ENCODE measurements at regions not wholly inside any gene's neighbourhood (a gene's known extent, or its start where the extent isn't known, plus 50 kb on each side); places are given as distances from the start of the nearest gene placed in this dataset.
"Not testable (repeated sequence)": the region's sequence is repeated elsewhere in the genome, so short reads cannot be mapped to it uniquely, and the experiment has no call there.

DNA sequence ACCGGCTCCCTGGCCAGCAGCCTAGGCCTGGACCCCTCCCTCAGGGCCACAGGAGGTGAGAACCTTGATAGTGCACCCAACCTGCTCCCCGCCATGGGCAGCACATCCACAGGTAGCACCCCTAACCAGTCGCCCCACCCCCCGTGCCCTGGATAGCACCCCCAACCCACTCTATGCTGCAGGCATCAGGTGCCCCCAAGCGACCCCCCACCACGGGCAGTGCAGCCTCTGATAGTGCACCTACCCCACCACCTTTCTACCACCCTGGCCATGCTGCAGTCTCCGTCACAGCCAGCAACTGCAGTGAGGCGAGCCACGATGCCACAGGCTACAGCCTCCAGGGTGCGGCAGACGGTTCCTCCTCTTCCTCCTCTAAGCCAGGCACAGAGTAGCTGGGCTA lies 55.6 kb downstream of the SOWAHC start:
- no peaks in the 10 kb centered on the region for H3K4me1 Mint-ChIP-seq

GRCh38 chr2:109670556-109671411 lies 56.6 kb downstream of the SOWAHC start:
- ATAC-seq (peak; percentile 20), DNase-seq (ENCODE audit: low spot score in 2 of 2) (no peak)
- no peak overlapping the region for H3K27ac Mint-ChIP-seq
- no peaks in the 10 kb centered on the region for H3K9me3 Mint-ChIP-seq
- no peak overlapping the region for H3K4me3 Mint-ChIP-seq
- H3K36me3 Mint-ChIP-seq = no peaks in the 10 kb centered on the region
- no peaks in the 10 kb centered on the region for H3K4me1 Mint-ChIP-seq

More for the DNA sequence above, 55.6 kb downstream of the SOWAHC start:
- Mint-ChIP-seq H3K4me3 (no peak overlapping the region), H3K36me3 (no peaks in the 10 kb centered on the region), H3K27ac (no peak overlapping the region), H3K9me3 (no peaks in the 10 kb centered on the region)
- DNase-seq (ENCODE audit: low spot score in 2 of 2) (no peak), ATAC-seq (no peak)

DNA sequence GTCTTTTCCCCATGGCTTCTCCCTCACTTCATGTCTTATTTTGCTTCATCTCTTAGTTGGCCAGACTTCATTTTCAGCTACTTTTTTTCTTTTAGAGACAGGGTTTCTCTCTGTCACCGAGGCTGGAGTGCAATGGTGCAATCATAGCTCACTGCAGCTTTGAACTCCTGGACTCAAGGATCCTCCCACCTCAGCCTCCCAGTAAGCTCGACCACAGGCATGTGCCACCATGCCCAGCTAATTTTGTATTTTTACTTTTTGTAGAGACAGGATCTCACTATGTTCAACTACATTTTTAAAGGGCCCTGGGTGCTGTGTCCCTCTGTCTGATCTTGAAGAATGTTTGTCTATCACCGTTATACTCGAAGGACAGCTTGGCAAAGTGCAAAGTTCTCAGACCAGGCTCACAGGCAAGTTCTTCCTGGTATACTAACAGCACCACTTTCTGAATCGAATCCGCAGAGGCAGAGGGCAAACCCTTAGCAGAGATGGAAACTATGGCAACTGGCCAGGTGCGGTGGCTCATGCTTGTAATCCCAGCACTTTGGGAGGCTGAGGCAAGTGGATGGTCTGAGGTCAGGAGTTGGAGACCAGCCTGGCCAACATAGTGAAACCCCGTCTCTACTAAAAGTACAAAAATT lies 60.9 kb downstream of the SOWAHC start:
- Mint-ChIP-seq H3K9me3 (no peaks in the 10 kb centered on the region), H3K4me1 (no peaks in the 10 kb centered on the region), H3K36me3 (no peaks in the 10 kb centered on the region), H3K4me3 (no peak overlapping the region), H3K27ac (no peak overlapping the region)
- ATAC-seq (no peak), DNase-seq (ENCODE audit: low spot score in 2 of 2) (no peak)

- Mint-ChIP-seq H3K4me1 (no peaks in the 10 kb centered on the region), H3K4me3 (no peak overlapping the region), H3K36me3 (no peaks in the 10 kb centered on the region), H3K9me3 (no peaks in the 10 kb centered on the region), H3K27ac (no peak overlapping the region)
- peak; percentile 29 for ATAC-seq
- no peak for DNase-seq (ENCODE audit: low spot score in 2 of 2)
Observed at GRCh38 chr2:109675666-109676345, 61.6 kb downstream of the SOWAHC start.

GRCh38 chr2:109676346-109676902 lies 62.3 kb downstream of the SOWAHC start:
- H3K4me1 Mint-ChIP-seq = no peaks in the 10 kb centered on the region
- H3K9me3 Mint-ChIP-seq = no peaks in the 10 kb centered on the region
- no peaks in the 10 kb centered on the region for H3K36me3 Mint-ChIP-seq
- ATAC-seq = no peak
- no peak for DNase-seq (ENCODE audit: low spot score in 2 of 2)
- H3K27ac Mint-ChIP-seq = no peak overlapping the region
- no peak overlapping the region for H3K4me3 Mint-ChIP-seq

- not testable (repeated sequence) for H3K4me1 Mint-ChIP-seq; H3K36me3 Mint-ChIP-seq; DNase-seq (ENCODE audit: low spot score in 2 of 2); H3K27ac Mint-ChIP-seq; H3K9me3 Mint-ChIP-seq; ATAC-seq; H3K4me3 Mint-ChIP-seq
Observed at GRCh38 chr2:109677121-109677731, 63.1 kb downstream of the SOWAHC start.

- Mint-ChIP-seq H3K4me1 (no peaks in the 10 kb centered on the region), H3K27ac (no peak overlapping the region), H3K36me3 (no peaks in the 10 kb centered on the region), H3K9me3 (no peaks in the 10 kb centered on the region), H3K4me3 (no peak overlapping the region)
- DNase-seq (ENCODE audit: low spot score in 2 of 2) (no peak), ATAC-seq (no peak)
Observed at GRCh38 chr2:109677835-109678580, 63.8 kb downstream of the SOWAHC start.

DNA sequence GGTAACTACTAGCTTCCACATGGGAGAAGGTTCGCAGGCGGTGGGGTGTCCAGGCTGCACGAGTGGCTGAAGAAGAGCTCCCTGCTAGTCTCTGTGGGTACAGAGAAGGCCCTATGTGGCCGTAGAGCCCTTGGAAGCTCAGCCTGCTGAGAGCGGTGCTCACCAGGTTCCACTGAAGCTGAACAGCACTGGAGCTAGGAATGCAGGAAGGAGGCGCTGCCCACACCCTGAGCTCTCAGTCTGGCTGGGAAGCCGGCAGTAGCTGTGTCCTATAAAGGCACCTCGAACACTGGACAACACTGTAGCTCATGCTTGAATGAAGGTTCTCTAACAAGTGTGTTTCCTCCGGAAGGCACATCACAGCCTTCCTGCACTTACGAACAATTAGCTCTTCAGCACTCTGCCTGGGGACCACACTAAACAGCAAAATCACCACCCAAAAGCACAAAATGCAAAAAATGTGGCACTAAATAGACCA lies 64.6 kb downstream of the SOWAHC start:
- H3K27ac Mint-ChIP-seq; H3K9me3 Mint-ChIP-seq; H3K4me1 Mint-ChIP-seq; H3K4me3 Mint-ChIP-seq; H3K36me3 Mint-ChIP-seq; DNase-seq (ENCODE audit: low spot score in 2 of 2); ATAC-seq: not testable (repeated sequence)

DNA sequence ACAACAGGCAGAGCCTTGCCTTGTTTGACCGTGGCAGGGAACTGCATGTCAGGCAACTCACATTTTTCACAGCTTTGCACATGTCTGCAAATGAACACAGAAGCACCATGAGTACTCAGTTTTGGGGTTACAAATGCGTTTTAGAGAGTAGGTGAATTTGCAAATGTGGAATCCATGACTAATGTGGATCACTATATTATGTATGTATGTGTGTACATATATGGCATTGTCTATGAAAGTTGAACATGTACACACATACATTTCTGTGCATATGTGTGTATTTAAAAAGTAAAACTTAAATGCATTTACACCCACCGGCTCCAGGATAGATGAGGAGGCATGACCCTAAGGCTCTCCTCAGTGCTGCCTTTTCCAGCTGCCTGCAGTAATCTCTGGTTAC lies 65.1 kb downstream of the SOWAHC start:
- DNase-seq (ENCODE audit: low spot score in 2 of 2) = no peak
- Mint-ChIP-seq H3K4me3 (no peak overlapping the region), H3K4me1 (no peaks in the 10 kb centered on the region), H3K9me3 (no peaks in the 10 kb centered on the region), H3K27ac (no peak overlapping the region), H3K36me3 (no peaks in the 10 kb centered on the region)
- no peak for ATAC-seq

DNA sequence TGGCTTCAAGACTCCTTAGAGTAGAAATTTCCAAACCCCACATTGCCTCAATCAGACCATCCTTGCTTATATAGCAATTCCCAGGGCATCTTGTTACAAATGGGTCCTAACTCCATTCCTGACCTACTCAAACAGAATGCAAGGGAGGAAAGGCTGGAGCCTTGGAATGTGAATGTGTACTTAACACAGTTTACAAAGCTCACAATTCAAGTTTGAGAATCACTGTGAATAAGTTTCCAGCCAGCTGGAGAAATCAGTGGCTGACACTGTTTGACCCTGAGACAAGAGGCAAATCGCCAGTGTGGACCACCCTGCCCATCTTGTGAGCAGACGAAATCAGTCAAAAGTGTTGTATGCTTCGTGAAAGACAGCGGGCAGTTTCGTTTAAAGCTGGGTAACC lies 65.5 kb downstream of the SOWAHC start:
- Mint-ChIP-seq H3K27ac (no peak overlapping the region), H3K36me3 (no peaks in the 10 kb centered on the region), H3K4me1 (no peaks in the 10 kb centered on the region), H3K4me3 (no peak overlapping the region), H3K9me3 (no peaks in the 10 kb centered on the region)
- ATAC-seq (no peak), DNase-seq (ENCODE audit: low spot score in 2 of 2) (no peak)

DNA sequence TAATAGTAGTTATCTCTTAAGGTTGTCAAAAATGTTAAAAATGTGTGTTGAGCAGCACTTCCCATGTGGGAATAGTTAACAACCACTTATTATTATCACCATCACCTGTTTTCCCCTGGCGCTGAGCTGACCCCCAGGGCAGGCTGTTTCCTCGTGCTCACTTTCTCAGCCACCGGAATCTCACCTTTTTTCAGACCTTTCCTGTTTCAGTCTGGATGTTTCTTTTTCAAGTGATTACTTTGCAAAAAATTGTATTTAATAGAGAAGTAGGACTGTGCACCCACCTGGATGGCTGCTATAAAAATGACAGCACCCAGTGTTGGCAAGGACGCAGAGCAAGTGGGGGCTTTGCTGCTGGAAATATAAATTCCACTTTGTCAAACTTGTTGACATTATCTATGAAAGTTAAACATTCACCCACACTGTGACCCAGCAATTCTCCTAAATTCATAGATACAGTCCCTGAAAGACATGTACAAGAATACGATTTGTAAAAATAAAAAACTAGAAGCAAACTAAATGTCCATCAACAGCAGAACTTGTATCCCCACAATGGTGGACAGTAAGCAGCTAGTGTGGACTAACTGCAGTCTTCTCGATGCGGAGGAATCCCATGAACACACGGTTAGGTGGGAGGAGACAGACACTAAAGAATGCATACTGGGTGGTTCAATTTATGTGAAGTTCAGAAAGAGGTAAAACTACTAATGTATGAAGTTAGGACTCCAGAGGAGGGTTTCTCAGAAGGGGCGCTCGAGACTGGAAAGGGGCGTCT lies 66.5 kb downstream of the SOWAHC start:
- H3K4me3 Mint-ChIP-seq = no peak overlapping the region
- no peaks in the 10 kb centered on the region for H3K4me1 Mint-ChIP-seq
- no peaks in the 10 kb centered on the region for H3K9me3 Mint-ChIP-seq
- no peak for ATAC-seq
- H3K36me3 Mint-ChIP-seq = no peaks in the 10 kb centered on the region
- DNase-seq (ENCODE audit: low spot score in 2 of 2) = no peak
- no peak overlapping the region for H3K27ac Mint-ChIP-seq

GRCh38 chr2:109681633-109682380 lies 67.6 kb downstream of the SOWAHC start:
- Mint-ChIP-seq H3K27ac (no peak overlapping the region), H3K9me3 (no peaks in the 10 kb centered on the region), H3K4me3 (no peak overlapping the region), H3K36me3 (no peaks in the 10 kb centered on the region), H3K4me1 (no peaks in the 10 kb centered on the region)
- no peak for ATAC-seq
- no peak for DNase-seq (ENCODE audit: low spot score in 2 of 2)

- no peaks in the 10 kb centered on the region for H3K9me3 Mint-ChIP-seq
- H3K4me3 Mint-ChIP-seq = no peak overlapping the region
- ATAC-seq (no peak), DNase-seq (ENCODE audit: low spot score in 2 of 2) (no peak)
- no peak overlapping the region for H3K27ac Mint-ChIP-seq
- H3K4me1 Mint-ChIP-seq = no peaks in the 10 kb centered on the region
- no peaks in the 10 kb centered on the region for H3K36me3 Mint-ChIP-seq
Observed at GRCh38 chr2:109683452-109683851, 69.3 kb downstream of the SOWAHC start.

All from stimulated activated effector memory CD8-positive, alpha-beta T cell treated with anti-CD3 and anti-CD28 coated beads, Interleukin-12 subunit alpha, Interleukin-12 subunit beta, amount 100 ng/mL, for 72 hours (primary cell).